SK-N-SH (cell line): ENCODE measurements at regions not wholly inside any gene's neighbourhood (a gene's known extent, or its start where the extent isn't known, plus 50 kb on each side); places are given as distances from the start of the nearest gene placed in this dataset.

Experiments
- CTCF ChIA-PET: fragments of 300-600, 350-600 bp; formaldehyde crosslinking; extraction: SDS; loops from one replicate; lab custom pipeline; 2021; lab: Yijun Ruan, JAX
- POLR2A ChIA-PET: fragments of 350-600 bp; sonication (Branson Sonifier 250); formaldehyde crosslinking; extraction: SDS; loops from one replicate; lab custom pipeline; 2020; ENCODE audit warnings: antibody characterized with exemption, inconsistent platforms; lab: Yijun Ruan, JAX
- DNase-seq: peaks from one replicate; pipeline ENCODE4 v3.0.0; 2012
- H2AFZ ChIP-seq: fragments of 200-600 bp; sonication (generic); 2 replicates; pipeline ENCODE4 v1.8.1; 2016; ENCODE audit warnings: antibody characterized with exemption, mild to moderate bottlenecking, low read depth
- H3F3A ChIP-seq: fragments of 200-600 bp; sonication (generic); replicated peaks from 2 replicates; pipeline ENCODE3; 2016; ENCODE audit warnings: antibody characterized with exemption, mild to moderate bottlenecking; ENCODE audit not compliant: insufficient read depth
- H3K27ac ChIP-seq, 2 experiments: fragments of 200-500 bp in 1 of 2; fragments of 200-600 bp in 1 of 2; sonication (Bioruptor generic) in 1 of 2; sonication (generic), shearing (Covaris generic) in 1 of 2; 2 replicates each; pipeline versions ENCODE4 v1.5.1 to v1.6.1; 2014 to 2016; ENCODE audit warnings: low read depth in 2 of 2, inconsistent platforms in 1 of 2, low read length in 1 of 2, mild to moderate bottlenecking in 1 of 2, mixed read lengths in 1 of 2
- H3K27me3 ChIP-seq: fragments of 200-600 bp; sonication (generic), shearing (Covaris generic); 2 replicates; pipeline ENCODE4 v1.6.1; 2016; ENCODE audit warnings: mixed run types; ENCODE audit not compliant: insufficient read depth
- H3K36me3 ChIP-seq, 2 experiments: fragments of 200-500 bp in 1 of 2; fragments of 200-600 bp in 1 of 2; sonication (Bioruptor generic) in 1 of 2; sonication (generic) in 1 of 2; replicated peaks in 1 of 2; 2 replicates each; pipeline versions ENCODE3 to v1.5.1; 2014 to 2016; ENCODE audit warnings: low read length in 1 of 2, mild to moderate bottlenecking in 1 of 2; ENCODE audit not compliant: insufficient read depth in 2 of 2, control insufficient read depth in 1 of 2
- H3K4me1 ChIP-seq, 2 experiments: fragments of 200-500 bp in 1 of 2; fragments of 200-600 bp in 1 of 2; sonication (Bioruptor generic) in 1 of 2; sonication (generic), shearing (Covaris generic) in 1 of 2; 2 replicates each; pipeline versions ENCODE4 v1.5.1 to v1.6.1; 2014 to 2016; ENCODE audit warnings: low read depth in 1 of 2, low read length in 1 of 2, mixed run types in 1 of 2; ENCODE audit not compliant: insufficient read depth in 2 of 2, control insufficient read depth in 1 of 2
- H3K4me2 ChIP-seq: fragments of 200-600 bp; sonication (generic), shearing (Covaris generic); 2 replicates; pipeline ENCODE4 v1.6.1; 2017; ENCODE audit warnings: mixed run types
- H3K4me3 ChIP-seq, 2 experiments: fragments of 200-500 bp in 1 of 2; fragments of 200-600 bp in 1 of 2; sonication (Bioruptor generic) in 1 of 2; sonication (generic), shearing (Covaris generic) in 1 of 2; 2 replicates each; pipeline versions ENCODE4 v1.5.1 to v1.8.1; 2014 to 2016; ENCODE audit warnings: low read depth in 2 of 2, inconsistent platforms in 1 of 2, low read length in 1 of 2, mild to moderate bottlenecking in 1 of 2, mixed read lengths in 1 of 2, moderate library complexity in 1 of 2
- H3K79me2 ChIP-seq: fragments of 200-600 bp; sonication (generic); 2 replicates; pipeline ENCODE4 v1.8.1; 2017; ENCODE audit warnings: mild to moderate bottlenecking; ENCODE audit not compliant: insufficient read depth
- H3K9ac ChIP-seq: fragments of 200-600 bp; sonication (generic); 2 replicates; pipeline ENCODE4 v1.6.1; 2017; ENCODE audit warnings: mixed run types
- H3K9me2 ChIP-seq: fragments of 200-600 bp; sonication (generic); 2 replicates; pipeline ENCODE4 v1.6.1; 2017; ENCODE audit warnings: mixed run types
- H3K9me3 ChIP-seq: fragments of 200-600 bp; sonication (generic); 2 replicates; pipeline ENCODE4 v1.6.1; 2017; ENCODE audit warnings: mixed run types, mild to moderate bottlenecking, moderate library complexity
- H4K20me1 ChIP-seq: fragments of 200-600 bp; sonication (generic); 2 replicates; pipeline ENCODE4 v1.6.1; 2017; ENCODE audit warnings: mild to moderate bottlenecking, mixed run types; ENCODE audit not compliant: insufficient read depth
- CHD2 ChIP-seq: fragments of 150-350 bp; IDR thresholded peaks from 2 replicates; pipeline ENCODE4 v1.6.1; 2018; ENCODE audit warnings: low read length; ENCODE audit not compliant: partially characterized antibody
- ELF1 ChIP-seq: IDR thresholded peaks from 2 replicates; pipeline ENCODE4 v1.4.0; 2012
- EP300 ChIP-seq, 2 experiments: IDR thresholded peaks; 2 replicates each; pipeline versions ENCODE4 v1.4.0 to v1.6.1; 2012; ENCODE audit warnings: borderline replicate concordance in 1 of 2, low read depth in 1 of 2, low read length in 1 of 2
- FOSL2 ChIP-seq: IDR thresholded peaks from 2 replicates; pipeline ENCODE4 v1.4.0; 2012; ENCODE audit warnings: low read depth, mild to moderate bottlenecking, moderate library complexity, borderline replicate concordance
- FOXM1 ChIP-seq: IDR thresholded peaks from 2 replicates; pipeline ENCODE4 v1.4.0; 2012; ENCODE audit warnings: low read depth, mild to moderate bottlenecking
- GABPA ChIP-seq: IDR thresholded peaks from 2 replicates; pipeline ENCODE4 v1.4.0; 2012; ENCODE audit warnings: low read depth, mild to moderate bottlenecking
- GATA2 ChIP-seq: sonication (generic); formaldehyde crosslinking; IDR thresholded peaks from 2 replicates; pipeline ENCODE4 v1.5.0; 2020; ENCODE audit warnings: mild to moderate bottlenecking, missing genetic modification reagents
- IRF3 ChIP-seq: fragments of 150-350 bp; IDR thresholded peaks from 2 replicates; pipeline ENCODE4 v1.6.1; 2016; ENCODE audit warnings: mild to moderate bottlenecking, low read depth, low read length
- JUND ChIP-seq: IDR thresholded peaks from 2 replicates; pipeline ENCODE4 v1.4.0; 2012
- MAX ChIP-seq: IDR thresholded peaks from 2 replicates; pipeline ENCODE4 v1.4.0; 2012; ENCODE audit warnings: low read depth
- MEF2A ChIP-seq: IDR thresholded peaks from 2 replicates; pipeline ENCODE4 v1.4.0; 2012; ENCODE audit warnings: low read depth, borderline replicate concordance
- MXI1 ChIP-seq: IDR thresholded peaks from 2 replicates; pipeline ENCODE4 v1.6.1; 2012; ENCODE audit warnings: mild to moderate bottlenecking, low read depth, low read length, improper control_type of control experiment
- NFIC ChIP-seq: IDR thresholded peaks from 2 replicates; pipeline ENCODE4 v1.4.0; 2012; ENCODE audit warnings: borderline replicate concordance
- NRF1 ChIP-seq: IDR thresholded peaks from 2 replicates; pipeline ENCODE4 v1.6.1; 2012; ENCODE audit warnings: low read depth, mild to moderate bottlenecking, low read length
- PBX3 ChIP-seq: IDR thresholded peaks from 2 replicates; pipeline ENCODE4; 2012
- POLR2AphosphoS5 ChIP-seq: IDR thresholded peaks from 2 replicates; pipeline ENCODE4 v1.6.1; 2012; ENCODE audit warnings: low read depth, low read length
- RAD21 ChIP-seq: IDR thresholded peaks from 2 replicates; pipeline ENCODE4 v1.6.1; 2012; ENCODE audit warnings: mild to moderate bottlenecking, low read length
- RCOR1 ChIP-seq: fragments of 150-350 bp; IDR thresholded peaks from 2 replicates; pipeline ENCODE4 v1.6.1; 2017; ENCODE audit warnings: antibody characterized with exemption, low read length
- RFX5 ChIP-seq: IDR thresholded peaks from 2 replicates; pipeline ENCODE4 v1.6.1; 2012; ENCODE audit warnings: mild to moderate bottlenecking, improper control_type of control experiment, low read length
- RXRA ChIP-seq: IDR thresholded peaks from 2 replicates; pipeline ENCODE4 v1.4.0; 2012; ENCODE audit warnings: low read depth, mild to moderate bottlenecking, borderline replicate concordance
- SIN3A ChIP-seq: IDR thresholded peaks from 2 replicates; pipeline ENCODE4 v1.6.1; 2012; ENCODE audit warnings: low read depth, mild to moderate bottlenecking, low read length, moderate library complexity, borderline replicate concordance
- TAF1 ChIP-seq: IDR thresholded peaks from 2 replicates; pipeline ENCODE4 v1.6.1; 2012; ENCODE audit warnings: low read depth, mild to moderate bottlenecking, low read length, moderate library complexity, borderline replicate concordance
- TCF12 ChIP-seq: IDR thresholded peaks from 2 replicates; pipeline ENCODE4 v1.4.0; 2012
- TEAD4 ChIP-seq: IDR thresholded peaks from 2 replicates; pipeline ENCODE4 v1.4.0; 2012; ENCODE audit warnings: mild to moderate bottlenecking, borderline replicate concordance; ENCODE audit not compliant: insufficient read depth
- USF2 ChIP-seq: fragments of 150-350 bp; IDR thresholded peaks from 2 replicates; pipeline ENCODE4 v1.6.1; 2017; ENCODE audit warnings: antibody characterized with exemption, low read length, low read depth, borderline replicate concordance
- WGBS: methylation state at CpG from one replicate; pipeline ENCODE4 v1.1.6; 2017; ENCODE audit warnings: low lambda C conversion rate; 5-methylcytosine and 5-hydroxymethylcytosine counted together

GRCh38 chr5:40306869-40307487, 372.7 kb upstream of the PTGER4 start:
- ChIA-PET POLR2A (no interaction called here), CTCF (interaction anchor here (1.0 kb wide), 1 partner anchor 10 kb away, joined by 3 read pairs; no protein-coding TSS in a partner anchor)
- Histone ChIP-seq H4K20me1 (no peaks in the 10 kb centered on the region), H3K79me2 (no peaks in the 10 kb centered on the region), H3K9ac (no peak overlapping the region), H3K4me1 (no peaks in the 10 kb centered on the region), H2AFZ (no peak overlapping the region), H3K36me3 (no peaks in the 10 kb centered on the region), H3K9me2 (no peaks in the 10 kb centered on the region), H3K9me3 (no peaks in the 10 kb centered on the region), H3K27ac (no peak overlapping the region), H3K27me3 (no peaks in the 10 kb centered on the region), H3K4me2 (no peak overlapping the region), H3F3A (no peaks in the 10 kb centered on the region), H3K4me3 (no peak overlapping the region)
- DNase-seq: no peak
- 29% methylated on average over 2 of the region's 2 CpGs for WGBS
- TF ChIP-seq RFX5 (no peak), TCF12 (no peak), MXI1 (no peak), POLR2AphosphoS5 (no peak), CHD2 (no peak), USF2 (no peak), TEAD4 (no peak), GABPA (no peak), JUND (no peak), RCOR1 (no peak), ELF1 (no peak), RAD21 (no peak), RXRA (no peak), TAF1 (no peak), NFIC (no peak), EP300 (IDR thresholded peaks at IDR 0.05; ENCODE audit: borderline replicate concordance in 1 of 2, low read depth in 1 of 2, low read length in 1 of 2) (no peak), GATA2 (no peak), MEF2A (no peak)

- no peak overlapping the region for H3K4me2 ChIP-seq
- H3F3A ChIP-seq: no peaks in the 10 kb centered on the region
- H3K9me3 ChIP-seq: no peaks in the 10 kb centered on the region
- no peak overlapping the region for H3K4me3 ChIP-seq
- ChIA-PET POLR2A (no interaction called here), CTCF (no interaction called here)
- H3K27ac ChIP-seq: no peak overlapping the region
- H3K79me2 ChIP-seq: no peaks in the 10 kb centered on the region
- no peaks in the 10 kb centered on the region for H3K4me1 ChIP-seq
- no peak overlapping the region for H3K9ac ChIP-seq
- H3K36me3 ChIP-seq: no peaks in the 10 kb centered on the region
- no peaks in the 10 kb centered on the region for H3K9me2 ChIP-seq
- no peak overlapping the region for H2AFZ ChIP-seq
- H4K20me1 ChIP-seq: no peaks in the 10 kb centered on the region
- 4% methylated on average over 3 of the region's 3 CpGs for WGBS
- DNase-seq: no peak
- H3K27me3 ChIP-seq: no peaks in the 10 kb centered on the region; the same call in 1 of the 2 replicates
- TF ChIP-seq GABPA (no peak), FOSL2 (no peak), MEF2A (no peak), FOXM1 (no peak), SIN3A (no peak), MAX (no peak), IRF3 (no peak), PBX3 (no peak), MXI1 (no peak), NRF1 (no peak), GATA2 (no peak), RAD21 (no peak)
Observed at GRCh38 chr5:40292006-40292405, 387.7 kb upstream of the PTGER4 start.
